Natural killer cell treated with Interleukin-12 subunit alpha and Interleukin-12 subunit beta and Interleukin-15 and Interleukin-18, amount 100 ng/mL, for 72 hours (primary cell): ENCODE measurements at regions not wholly inside any gene's neighbourhood (a gene's known extent, or its start where the extent isn't known, plus 50 kb on each side); places are given as distances from the start of the nearest gene placed in this dataset.

Experiments used
- ATAC-seq, 2 donors: fragments of 150-1000 bp; cut with Tn5 transposase in 1 of 2; sonication (Bioruptor Pico), chemical (Tn5 transposase) in 1 of 2; 2 replicates each; pipeline ENCODE4 v1.10.0; 2021
- DNase-seq: peaks from one replicate; pipeline ENCODE4 v3.0.0; 2022; ENCODE audit warnings: low spot score
- H3K27ac Mint-ChIP-seq, 2 donors: 1 replicate in 1 of 2; 2 replicates in 1 of 2; pipeline ENCODE4 v1.8.0; 2022; ENCODE audit warnings: mixed read lengths in 2 of 2, mild to moderate bottlenecking in 1 of 2, moderate library complexity in 1 of 2
- H3K27me3 Mint-ChIP-seq, 2 donors: 1 replicate in 1 of 2; 2 replicates in 1 of 2; pipeline ENCODE4 v1.8.0; 2022; ENCODE audit warnings: mixed read lengths in 2 of 2
- H3K36me3 Mint-ChIP-seq: one replicate; pipeline ENCODE4 v1.8.0; 2022; ENCODE audit warnings: mixed read lengths
- H3K4me1 Mint-ChIP-seq, 2 donors: 1 replicate in 1 of 2; 2 replicates in 1 of 2; pipeline ENCODE4 v1.8.0; 2022; ENCODE audit warnings: low read depth in 2 of 2, mixed read lengths in 2 of 2, mild to moderate bottlenecking in 1 of 2
- H3K4me3 Mint-ChIP-seq: one replicate; pipeline ENCODE4 v1.8.0; 2022; ENCODE audit warnings: mixed read lengths
- H3K9me3 Mint-ChIP-seq: 2 replicates; pipeline ENCODE4 v1.8.0; 2022; ENCODE audit warnings: mixed read lengths

GRCh38 chr2:184532551-184532950 is 65.8 kb upstream of the ZNF804A start:
- H3K27me3 Mint-ChIP-seq = no peaks in the 10 kb centered on the region
- no peaks in the 10 kb centered on the region for H3K36me3 Mint-ChIP-seq
- no peak for ATAC-seq
- H3K9me3 Mint-ChIP-seq = peaks cover 5% of the 10 kb centered on the region
- H3K27ac Mint-ChIP-seq = no peak overlapping the region
- no peak overlapping the region for H3K4me3 Mint-ChIP-seq
- no peak for DNase-seq
- no peaks in the 10 kb centered on the region for H3K4me1 Mint-ChIP-seq

- no peak overlapping the region for H3K4me3 Mint-ChIP-seq
Measured at GRCh38 chr2:184534986-184535385, 63.3 kb upstream of the ZNF804A start.

GRCh38 chr2:184540246-184540789 is 58.0 kb upstream of the ZNF804A start:
- DNase-seq (no peak), ATAC-seq (no peak)
- H3K27ac Mint-ChIP-seq = no peak overlapping the region
- H3K4me3 Mint-ChIP-seq = no peak overlapping the region
- no peaks in the 10 kb centered on the region for H3K27me3 Mint-ChIP-seq
- H3K4me1 Mint-ChIP-seq = no peaks in the 10 kb centered on the region
- peaks cover 12% of the 10 kb centered on the region for H3K9me3 Mint-ChIP-seq
- H3K36me3 Mint-ChIP-seq = no peaks in the 10 kb centered on the region

More at GRCh38 chr2:184534986-184535385, 63.3 kb upstream of the ZNF804A start:
- no peaks in the 10 kb centered on the region for H3K36me3 Mint-ChIP-seq
- H3K9me3 Mint-ChIP-seq = peaks cover 5% of the 10 kb centered on the region
- DNase-seq (no peak), ATAC-seq (no peak)
- H3K27me3 Mint-ChIP-seq = no peaks in the 10 kb centered on the region
- no peak overlapping the region for H3K27ac Mint-ChIP-seq
- H3K4me1 Mint-ChIP-seq = no peaks in the 10 kb centered on the region

GRCh38 chr2:184541591-184541990 is 56.7 kb upstream of the ZNF804A start:
- Mint-ChIP-seq H3K36me3 (no peaks in the 10 kb centered on the region), H3K4me3 (no peak overlapping the region), H3K9me3 (peaks cover 10% of the 10 kb centered on the region), H3K27me3 (no peaks in the 10 kb centered on the region), H3K4me1 (no peaks in the 10 kb centered on the region), H3K27ac (no peak overlapping the region)
- no peak for DNase-seq
- no peak for ATAC-seq

- Mint-ChIP-seq H3K27me3 (no peaks in the 10 kb centered on the region), H3K4me1 (no peaks in the 10 kb centered on the region), H3K4me3 (no peak overlapping the region), H3K9me3 (peaks cover 14% of the 10 kb centered on the region), H3K36me3 (no peaks in the 10 kb centered on the region), H3K27ac (no peak overlapping the region)
- ATAC-seq = no peak
- DNase-seq = no peak
Measured at GRCh38 chr2:184543832-184544231, 54.5 kb upstream of the ZNF804A start.
